Right lung (tissue), 2 donors: ENCODE measurements at regions not wholly inside any gene's neighbourhood (a gene's known extent, or its start where the extent isn't known, plus 50 kb on each side); places are given as distances from the start of the nearest gene placed in this dataset.
A peak's percentile ranks its signal among the peaks of the same experiment; 100 is the strongest.
"Not testable (repeated sequence)": the region's sequence is repeated elsewhere in the genome, so short reads cannot be mapped to it uniquely, and the experiment has no call there.

Source experiments
- DNase-seq, 2 donors: peaks; one replicate each; pipeline ENCODE4 v3.0.0-alpha.2; 2013

GRCh38 chr7:15143936-15144335 is 241.4 kb upstream of the DGKB start:
- no peak for DNase-seq

DNA sequence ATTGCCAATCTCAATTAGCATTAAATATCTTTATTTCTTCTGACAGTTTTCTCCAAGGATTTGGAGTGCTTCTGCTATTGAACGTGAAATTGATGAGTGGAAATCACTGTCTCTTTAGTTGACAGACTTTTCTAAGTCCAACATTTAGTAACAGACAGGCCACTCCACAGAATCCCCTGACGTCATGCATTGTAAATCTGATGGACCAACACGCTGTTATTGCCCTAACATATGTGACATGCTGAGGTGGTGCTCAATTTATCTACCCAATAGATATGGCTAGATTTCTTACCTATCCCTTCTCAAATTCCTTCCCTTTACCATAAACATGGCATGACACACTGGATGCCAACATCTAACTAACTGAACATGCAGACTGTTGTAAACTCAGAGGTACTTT is 240.6 kb upstream of the DGKB start:
- DNase-seq, result no peak

GRCh38 chr7:15140431-15140830 is 237.9 kb upstream of the DGKB start:
- DNase-seq, result no peak

- no peak for DNase-seq
Observed at GRCh38 chr7:15131661-15132060, 229.1 kb upstream of the DGKB start.

- no peak for DNase-seq
Observed at GRCh38 chr7:15130666-15131541, 228.4 kb upstream of the DGKB start.

GRCh38 chr7:15128716-15129115 is 226.2 kb upstream of the DGKB start:
- DNase-seq, result no peak

- DNase-seq, result not testable (repeated sequence)
Observed at GRCh38 chr7:15126653-15127052, 224.1 kb upstream of the DGKB start.

GRCh38 chr7:15123901-15124300 is 221.3 kb upstream of the DGKB start:
- no peak for DNase-seq

- no peak for DNase-seq
Observed at GRCh38 chr7:15113752-15114151, 211.2 kb upstream of the DGKB start.

- peak in 1 of 2 donors; percentile 9 for DNase-seq
Observed at GRCh38 chr7:15105711-15106110, 203.2 kb upstream of the DGKB start.

- peak; percentile 4 to 7 for DNase-seq
Observed at GRCh38 chr7:15104411-15105092, 202.0 kb upstream of the DGKB start.

DNA sequence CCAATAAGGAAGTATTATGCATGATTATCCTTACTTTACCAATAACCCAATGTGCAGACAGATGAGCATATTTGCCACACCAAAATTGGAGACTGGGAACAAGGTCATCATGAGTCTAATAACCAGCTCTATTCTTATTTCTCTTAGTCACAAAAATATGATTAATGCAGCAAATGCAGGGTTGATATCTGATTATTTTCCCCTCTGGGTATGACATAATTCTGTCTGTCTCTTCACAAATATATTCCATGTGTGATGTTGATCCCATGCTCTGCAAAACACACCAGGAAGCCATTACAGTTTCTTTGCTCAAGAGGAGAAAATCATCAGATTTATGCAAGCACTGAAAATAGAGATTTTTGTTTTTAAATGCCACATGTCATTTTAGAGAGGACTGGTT is 196.5 kb upstream of the DGKB start:
- DNase-seq, result no peak

DNA sequence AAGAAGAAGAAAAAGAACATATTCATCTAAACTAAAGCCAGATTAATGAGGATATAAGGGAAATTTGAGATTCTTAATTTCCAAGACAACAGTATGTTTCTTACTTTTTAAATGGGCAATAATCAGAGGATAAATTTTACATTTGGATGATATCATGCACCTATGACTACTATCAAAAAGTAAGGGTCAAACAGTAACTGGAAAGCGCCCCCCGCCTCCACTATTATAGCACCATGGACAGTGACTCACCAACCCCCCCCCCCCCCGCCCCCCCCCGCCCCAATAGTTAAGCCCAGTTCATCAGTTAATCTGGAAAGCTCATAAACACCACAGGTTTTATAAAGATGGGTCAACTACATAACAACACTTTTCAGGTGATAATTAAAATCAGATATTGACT is 194.3 kb upstream of the DGKB start:
- DNase-seq, result no peak

GRCh38 chr7:15094989-15095388 is 192.4 kb upstream of the DGKB start:
- no peak for DNase-seq

DNA sequence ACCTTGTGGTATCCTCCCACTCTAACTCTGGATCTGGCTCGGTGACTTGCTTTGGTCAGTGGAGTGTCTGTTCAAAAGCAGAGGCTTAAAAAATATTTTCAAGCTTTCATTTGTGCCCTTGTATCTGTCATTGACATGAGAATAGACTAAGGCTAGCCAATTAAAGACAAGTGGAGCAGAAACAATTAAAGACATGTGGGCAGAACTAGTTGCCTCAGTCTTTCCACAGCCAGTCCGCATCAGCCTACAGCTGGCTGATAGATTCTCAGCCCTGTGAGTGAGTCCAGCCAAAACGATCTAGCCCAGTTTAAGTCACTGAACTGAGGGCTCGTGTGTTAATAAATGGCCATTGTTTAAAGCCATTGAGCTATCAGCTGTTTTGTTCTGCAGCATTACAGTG is 185.2 kb upstream of the DGKB start:
- no peak for DNase-seq

DNA sequence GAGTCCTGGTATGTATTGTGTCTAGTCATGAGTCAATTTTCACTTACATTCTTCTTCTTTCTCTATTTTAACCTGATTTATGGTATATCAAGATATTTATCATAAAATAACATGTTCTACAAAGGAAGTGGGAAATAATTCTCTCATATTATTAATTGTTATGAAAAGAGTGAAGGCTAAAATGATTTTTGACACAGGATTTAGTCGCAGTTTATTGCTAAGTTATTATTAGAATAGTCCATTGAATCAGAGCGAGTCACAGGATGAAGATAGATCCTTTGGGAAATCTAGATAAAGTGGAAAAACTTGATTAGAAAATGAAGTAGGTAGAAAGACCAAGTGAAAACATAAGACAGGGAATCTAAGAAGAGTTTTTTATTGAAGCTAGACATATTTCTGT is 184.3 kb upstream of the DGKB start:
- no peak for DNase-seq

GRCh38 chr7:15086131-15086611 is 183.6 kb upstream of the DGKB start:
- DNase-seq, result no peak

DNA sequence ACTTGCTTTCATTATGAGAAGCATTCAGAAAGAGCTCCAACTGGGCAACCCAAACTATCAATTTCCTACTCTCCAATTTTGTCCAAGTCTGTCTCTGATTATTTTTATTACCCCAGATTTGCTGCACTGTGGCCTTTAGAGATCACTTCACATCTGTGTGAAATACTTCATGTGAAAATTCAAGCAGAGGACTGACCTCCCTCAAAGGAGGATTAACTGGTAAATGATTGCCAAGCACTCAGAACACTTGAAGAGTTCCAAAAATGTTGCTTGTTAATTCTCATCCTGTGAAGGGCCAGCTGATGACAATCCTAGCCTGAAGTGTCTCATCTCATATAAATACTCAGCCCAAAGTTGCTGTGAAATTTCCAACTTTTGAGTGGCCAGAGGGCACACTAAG is 182.8 kb upstream of the DGKB start:
- DNase-seq, result no peak

DNA sequence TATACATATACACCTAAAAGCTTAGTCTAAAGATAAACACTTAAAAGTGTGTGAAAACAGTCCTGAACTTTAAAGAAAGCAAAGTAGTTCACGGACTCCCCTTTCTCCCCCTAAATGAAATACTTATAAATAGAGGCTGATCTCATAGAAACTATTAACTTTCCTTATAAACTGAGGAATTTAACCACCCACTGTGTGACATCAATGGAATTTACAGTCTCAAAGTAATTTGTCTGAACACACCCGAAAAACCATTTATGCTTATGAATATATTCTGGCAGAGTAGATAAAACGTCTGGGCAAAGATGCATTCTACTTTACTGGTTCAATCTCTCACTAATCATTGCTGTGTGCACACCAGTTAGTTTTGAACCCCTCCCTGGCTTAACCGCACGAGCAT is 181.8 kb upstream of the DGKB start:
- DNase-seq, result no peak

DNA sequence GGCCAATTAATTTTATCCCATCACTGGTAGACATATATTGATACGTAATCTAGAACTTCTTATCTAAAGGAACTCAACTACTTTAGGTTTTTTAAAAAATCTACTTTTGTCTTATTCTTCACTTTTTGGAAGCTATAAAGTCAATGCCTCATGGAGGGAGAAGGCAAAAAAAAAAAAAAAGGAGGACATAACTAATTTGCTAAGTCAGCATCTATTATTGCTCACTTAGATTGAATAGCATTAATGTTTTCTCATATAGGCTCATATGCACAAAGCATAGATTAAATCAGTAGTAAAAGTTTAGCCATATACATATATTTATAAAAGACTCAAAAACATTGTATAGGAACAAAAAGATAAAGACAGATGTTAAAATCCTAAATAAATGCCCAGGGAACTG is 179.3 kb upstream of the DGKB start:
- DNase-seq, result no peak

DNA sequence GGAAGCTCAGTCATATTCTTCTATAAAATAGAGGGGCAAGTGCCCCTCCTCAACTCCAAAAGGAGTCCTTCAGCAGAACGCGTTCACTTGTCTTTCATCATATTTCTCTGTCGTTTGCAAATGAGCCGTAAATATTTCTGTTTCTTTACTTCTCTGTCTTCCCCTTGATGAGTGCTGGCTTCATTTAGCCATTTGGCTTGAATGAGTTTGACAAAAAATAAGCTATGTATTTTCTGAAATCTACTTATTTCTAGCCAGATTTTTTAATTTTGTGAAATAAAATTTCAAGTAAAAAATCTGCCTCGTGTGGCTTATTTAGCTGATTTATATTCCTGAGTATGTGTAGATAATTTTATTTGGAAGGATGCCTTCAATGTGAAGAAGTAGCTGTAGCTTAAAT is 170.8 kb upstream of the DGKB start:
- no peak for DNase-seq

DNA sequence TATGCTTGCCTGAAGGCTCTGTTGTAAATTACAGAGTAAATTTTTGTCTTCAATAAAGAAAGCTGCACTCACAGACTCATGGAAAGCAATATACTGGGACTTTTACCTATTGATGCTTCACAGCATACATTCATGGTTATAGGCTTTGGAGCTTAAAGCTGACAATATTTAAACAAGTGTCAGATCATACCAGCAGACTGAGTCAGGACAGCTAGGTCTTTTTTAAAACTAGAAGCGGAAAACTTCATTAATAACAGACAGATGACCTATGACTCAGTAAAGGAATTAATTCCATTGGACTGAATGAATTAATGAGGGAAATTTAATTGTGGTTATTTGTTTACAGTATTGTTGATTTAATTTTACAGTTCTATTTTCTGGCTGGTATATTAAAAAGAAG is 165.8 kb upstream of the DGKB start:
- DNase-seq, result no peak

- no peak for DNase-seq
Observed at GRCh38 chr7:15057272-15057671, 154.7 kb upstream of the DGKB start.
